ENCODE measurements at regions not wholly inside any gene's neighbourhood (a gene's known extent, or its start where the extent isn't known, plus 50 kb on each side); places are given as distances from the start of the nearest gene placed in this dataset.
"Not testable (repeated sequence)": the region's sequence is repeated elsewhere in the genome, so short reads cannot be mapped to it uniquely, and the experiment has no call there.

DNA sequence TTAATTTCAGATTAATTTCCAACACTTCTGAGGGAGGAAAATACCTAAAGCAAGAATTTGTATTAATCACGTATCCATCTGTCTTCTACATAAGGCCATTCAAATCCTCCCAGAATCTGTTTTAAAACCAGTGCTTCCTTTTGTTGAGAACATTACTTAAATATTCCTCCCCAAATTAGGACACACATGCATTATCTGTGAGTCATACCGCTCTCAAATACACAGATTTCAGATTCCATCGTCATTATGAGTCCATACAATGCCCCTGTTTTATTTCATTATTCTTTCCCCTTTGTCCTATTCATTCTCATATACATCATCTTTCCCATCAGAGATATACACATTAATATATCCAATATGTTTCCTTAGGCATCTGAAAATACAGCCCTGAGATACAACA, 57.3 kb upstream of the PRSS12 start:
- Histone ChIP-seq H3K9ac (ENCODE audit: low read depth, low read length) (no peak overlapping the region), H3K4me3 (ENCODE audit: low read length) (no peak overlapping the region), H3K36me3 (ENCODE audit: insufficient read depth, low read depth, low read length) (no peaks in the 10 kb centered on the region), H3K9me3 (ENCODE audit: insufficient read depth, low read depth, low read length) (no peaks in the 10 kb centered on the region), H3K27ac (ENCODE audit: low read length) (no peak overlapping the region), H3K4me1 (ENCODE audit: insufficient read depth, low read length) (no peaks in the 10 kb centered on the region), H3K27me3 (ENCODE audit: insufficient read depth, low read length) (no peaks in the 10 kb centered on the region)

- Histone ChIP-seq H3K9me3 (ENCODE audit: insufficient read depth, low read depth, low read length) (no peaks in the 10 kb centered on the region), H3K4me1 (ENCODE audit: insufficient read depth, low read length) (no peaks in the 10 kb centered on the region), H3K27me3 (ENCODE audit: insufficient read depth, low read length) (no peaks in the 10 kb centered on the region), H3K9ac (ENCODE audit: low read depth, low read length) (no peak overlapping the region), H3K27ac (ENCODE audit: low read length) (no peak overlapping the region), H3K4me3 (ENCODE audit: low read length) (no peak overlapping the region), H3K36me3 (ENCODE audit: insufficient read depth, low read depth, low read length) (no peaks in the 10 kb centered on the region)
These were observed 64.5 kb upstream of the PRSS12 start for GRCh38 chr4:118417325-118417724.

GRCh38 chr4:118417800-118418199, 65.0 kb upstream of the PRSS12 start:
- not testable (repeated sequence) for H3K4me3 ChIP-seq (ENCODE audit: low read length); H3K9ac ChIP-seq (ENCODE audit: low read depth, low read length); H3K36me3 ChIP-seq (ENCODE audit: insufficient read depth, low read depth, low read length); H3K4me1 ChIP-seq (ENCODE audit: insufficient read depth, low read length); H3K27me3 ChIP-seq (ENCODE audit: insufficient read depth, low read length); H3K9me3 ChIP-seq (ENCODE audit: insufficient read depth, low read depth, low read length); H3K27ac ChIP-seq (ENCODE audit: low read length)

DNA sequence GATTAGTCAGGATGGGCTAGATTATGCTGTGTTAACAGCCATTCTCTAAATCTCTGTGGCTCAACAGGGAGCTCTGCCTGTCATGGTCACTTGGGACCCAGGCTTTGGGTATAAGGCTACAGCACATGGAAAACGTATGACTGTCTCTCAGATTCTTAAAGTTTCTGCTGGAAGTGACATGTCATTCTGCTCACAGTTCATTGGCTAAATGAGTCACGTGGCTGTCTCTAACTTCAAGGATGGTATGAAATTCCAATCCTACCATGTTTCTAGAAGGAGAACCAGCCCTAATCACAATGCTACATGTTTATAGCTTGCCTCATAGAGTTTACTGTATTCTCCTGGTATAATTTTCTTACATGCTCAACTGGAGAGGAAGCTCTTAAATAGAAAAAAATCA, 65.6 kb upstream of the PRSS12 start:
- H3K27me3 ChIP-seq (ENCODE audit: insufficient read depth, low read length); H3K9ac ChIP-seq (ENCODE audit: low read depth, low read length); H3K4me3 ChIP-seq (ENCODE audit: low read length); H3K9me3 ChIP-seq (ENCODE audit: insufficient read depth, low read depth, low read length); H3K36me3 ChIP-seq (ENCODE audit: insufficient read depth, low read depth, low read length); H3K27ac ChIP-seq (ENCODE audit: low read length); H3K4me1 ChIP-seq (ENCODE audit: insufficient read depth, low read length): not testable (repeated sequence)

- H3K4me1 ChIP-seq (ENCODE audit: insufficient read depth, low read length); H3K27me3 ChIP-seq (ENCODE audit: insufficient read depth, low read length); H3K9ac ChIP-seq (ENCODE audit: low read depth, low read length); H3K27ac ChIP-seq (ENCODE audit: low read length); H3K36me3 ChIP-seq (ENCODE audit: insufficient read depth, low read depth, low read length); H3K9me3 ChIP-seq (ENCODE audit: insufficient read depth, low read depth, low read length); H3K4me3 ChIP-seq (ENCODE audit: low read length): not testable (repeated sequence)
These were observed 66.8 kb upstream of the PRSS12 start for GRCh38 chr4:118419626-118420025.

- not testable (repeated sequence) for H3K4me3 ChIP-seq (ENCODE audit: low read length); H3K36me3 ChIP-seq (ENCODE audit: insufficient read depth, low read depth, low read length); H3K4me1 ChIP-seq (ENCODE audit: insufficient read depth, low read length); H3K9ac ChIP-seq (ENCODE audit: low read depth, low read length); H3K9me3 ChIP-seq (ENCODE audit: insufficient read depth, low read depth, low read length); H3K27me3 ChIP-seq (ENCODE audit: insufficient read depth, low read length); H3K27ac ChIP-seq (ENCODE audit: low read length)
These were observed 71.3 kb upstream of the PRSS12 start for GRCh38 chr4:118424062-118424461.

DNA sequence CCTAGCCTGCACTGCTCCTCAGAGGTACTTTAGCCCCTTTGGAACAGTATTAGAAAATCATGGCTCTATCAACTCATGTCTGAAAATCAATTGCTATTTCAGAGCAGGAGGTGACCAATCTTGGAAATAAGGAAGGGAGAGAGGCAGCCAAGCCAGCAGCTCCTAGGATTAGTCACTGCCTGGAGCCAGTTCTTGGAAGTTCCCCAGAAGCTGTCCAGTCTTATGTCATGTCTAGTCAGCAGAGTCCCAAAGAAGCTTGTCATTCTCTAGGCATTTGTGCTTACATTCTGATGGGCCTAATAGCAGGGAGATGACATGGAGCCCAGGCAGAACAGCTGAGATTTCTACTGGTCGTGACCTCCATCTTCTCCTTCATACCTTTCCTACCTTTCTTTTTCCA, 76.1 kb upstream of the PRSS12 start:
- H3K9ac ChIP-seq (ENCODE audit: low read depth, low read length); H3K27me3 ChIP-seq (ENCODE audit: insufficient read depth, low read length); H3K4me3 ChIP-seq (ENCODE audit: low read length); H3K27ac ChIP-seq (ENCODE audit: low read length); H3K36me3 ChIP-seq (ENCODE audit: insufficient read depth, low read depth, low read length); H3K9me3 ChIP-seq (ENCODE audit: insufficient read depth, low read depth, low read length); H3K4me1 ChIP-seq (ENCODE audit: insufficient read depth, low read length): not testable (repeated sequence)

DNA sequence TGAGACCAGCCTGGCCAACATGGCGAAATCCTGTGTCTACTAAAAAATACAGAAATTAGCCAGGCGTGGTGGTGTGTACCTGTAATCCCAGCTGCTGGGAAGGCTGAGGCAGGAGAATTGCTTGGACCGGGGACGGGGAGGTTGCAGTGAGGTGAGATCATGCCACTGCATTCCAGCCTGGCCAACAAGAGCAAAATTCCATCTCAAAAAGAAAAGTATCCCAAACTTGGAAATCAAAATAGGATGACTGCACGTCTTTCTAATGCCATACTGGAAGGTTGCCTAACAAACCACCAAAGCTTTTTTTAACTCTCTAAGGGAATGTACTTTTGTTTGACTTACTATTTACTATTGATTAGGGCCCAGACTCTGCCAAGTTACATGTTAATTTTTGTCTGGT, 79.6 kb upstream of the PRSS12 start:
- not testable (repeated sequence) for H3K36me3 ChIP-seq (ENCODE audit: insufficient read depth, low read depth, low read length); H3K9me3 ChIP-seq (ENCODE audit: insufficient read depth, low read depth, low read length); H3K9ac ChIP-seq (ENCODE audit: low read depth, low read length); H3K27me3 ChIP-seq (ENCODE audit: insufficient read depth, low read length); H3K27ac ChIP-seq (ENCODE audit: low read length); H3K4me3 ChIP-seq (ENCODE audit: low read length); H3K4me1 ChIP-seq (ENCODE audit: insufficient read depth, low read length)

GRCh38 chr4:118433612-118434375, 81.0 kb upstream of the PRSS12 start:
- not testable (repeated sequence) for H3K4me1 ChIP-seq (ENCODE audit: insufficient read depth, low read length); H3K27me3 ChIP-seq (ENCODE audit: insufficient read depth, low read length); H3K9me3 ChIP-seq (ENCODE audit: insufficient read depth, low read depth, low read length); H3K4me3 ChIP-seq (ENCODE audit: low read length); H3K27ac ChIP-seq (ENCODE audit: low read length); H3K9ac ChIP-seq (ENCODE audit: low read depth, low read length); H3K36me3 ChIP-seq (ENCODE audit: insufficient read depth, low read depth, low read length)

DNA sequence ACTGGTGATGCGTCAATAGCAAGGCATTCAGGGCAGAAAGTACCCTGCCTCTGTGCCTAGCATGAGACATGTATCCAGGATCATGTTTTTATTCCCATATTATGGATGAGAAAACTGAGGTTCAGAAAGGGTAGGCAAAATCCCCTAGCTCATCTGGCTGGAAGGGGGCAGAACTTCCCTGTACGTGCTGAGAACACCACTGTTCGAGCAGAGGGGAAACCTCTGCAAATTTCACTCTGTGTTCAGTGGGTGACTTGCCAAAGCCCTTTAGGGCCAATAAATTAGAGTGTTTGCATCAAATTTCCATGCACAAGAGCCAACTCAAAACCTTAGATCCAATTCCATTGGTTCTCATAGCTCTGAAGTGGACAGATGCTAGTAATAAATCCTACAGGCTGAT, 82.6 kb upstream of the PRSS12 start:
- not testable (repeated sequence) for H3K27me3 ChIP-seq (ENCODE audit: insufficient read depth, low read length); H3K9me3 ChIP-seq (ENCODE audit: insufficient read depth, low read depth, low read length); H3K4me1 ChIP-seq (ENCODE audit: insufficient read depth, low read length); H3K4me3 ChIP-seq (ENCODE audit: low read length); H3K36me3 ChIP-seq (ENCODE audit: insufficient read depth, low read depth, low read length); H3K9ac ChIP-seq (ENCODE audit: low read depth, low read length); H3K27ac ChIP-seq (ENCODE audit: low read length)

DNA sequence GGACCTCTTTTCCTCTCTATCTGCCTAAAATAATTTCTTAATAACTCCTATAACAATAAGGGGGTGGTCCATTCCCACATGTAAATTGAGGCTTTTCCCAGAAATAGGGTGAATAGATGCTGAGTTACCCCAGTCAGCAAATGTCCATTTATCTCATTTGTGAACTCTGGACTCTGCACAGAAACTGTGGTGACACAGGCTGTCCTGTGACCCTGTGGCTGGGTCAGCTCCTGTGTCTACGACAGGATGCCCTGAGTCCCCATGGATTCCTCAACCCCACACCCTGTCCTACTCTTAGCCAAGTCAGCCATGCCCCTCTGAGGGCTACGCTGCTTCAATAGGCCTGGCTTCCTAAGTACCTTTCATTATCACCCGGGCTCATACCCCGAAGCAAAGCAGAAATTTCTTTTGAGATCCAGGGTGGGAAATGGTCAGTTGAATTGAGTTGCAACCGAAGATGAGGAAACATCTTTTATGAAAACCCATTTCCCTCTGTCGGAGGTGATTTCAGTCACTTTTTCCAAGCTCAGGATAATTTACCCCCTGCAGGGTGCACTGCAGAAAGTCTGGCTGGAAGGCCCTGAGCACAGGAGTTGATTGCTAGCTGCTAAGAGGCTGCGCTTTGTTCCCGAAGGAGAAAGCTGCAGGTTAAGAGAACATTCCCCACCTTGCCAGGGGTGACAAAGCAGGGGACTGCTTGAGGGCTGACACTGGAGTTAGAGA, 89.5 kb upstream of the PRSS12 start:
- not testable (repeated sequence) for H3K4me1 ChIP-seq (ENCODE audit: insufficient read depth, low read length); H3K27me3 ChIP-seq (ENCODE audit: insufficient read depth, low read length); H3K27ac ChIP-seq (ENCODE audit: low read length); H3K9ac ChIP-seq (ENCODE audit: low read depth, low read length); H3K36me3 ChIP-seq (ENCODE audit: insufficient read depth, low read depth, low read length); H3K4me3 ChIP-seq (ENCODE audit: low read length); H3K9me3 ChIP-seq (ENCODE audit: insufficient read depth, low read depth, low read length)

DNA sequence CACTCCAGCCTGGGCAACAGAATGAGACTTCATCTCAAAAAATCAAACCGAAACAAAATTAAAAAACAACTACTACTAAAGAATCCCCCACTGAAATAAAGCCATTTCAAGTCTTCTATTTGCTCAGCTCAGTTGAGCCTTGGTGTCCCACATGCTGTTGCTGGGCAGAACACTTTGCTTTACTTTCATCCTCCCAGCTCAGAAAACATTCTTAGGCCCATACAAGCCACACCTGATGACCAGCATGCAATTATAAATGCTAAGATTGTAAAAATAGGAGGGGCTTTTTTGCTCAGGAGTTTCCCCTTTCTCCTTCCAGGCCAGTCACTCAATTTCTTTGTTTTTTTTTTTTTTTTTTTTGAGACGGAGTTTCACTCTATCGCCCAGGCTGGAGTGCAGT, 94.6 kb upstream of the PRSS12 start:
- not testable (repeated sequence) for H3K4me1 ChIP-seq (ENCODE audit: insufficient read depth, low read length); H3K27me3 ChIP-seq (ENCODE audit: insufficient read depth, low read length); H3K9ac ChIP-seq (ENCODE audit: low read depth, low read length); H3K36me3 ChIP-seq (ENCODE audit: insufficient read depth, low read depth, low read length); H3K4me3 ChIP-seq (ENCODE audit: low read length); H3K27ac ChIP-seq (ENCODE audit: low read length); H3K9me3 ChIP-seq (ENCODE audit: insufficient read depth, low read depth, low read length)
